ENCODE measurements at regions not wholly inside any gene's neighbourhood (a gene's known extent, or its start where the extent isn't known, plus 50 kb on each side); places are given as distances from the start of the nearest gene placed in this dataset.

GRCh38 chr3:103690536-103690935 lies 1255.7 kb downstream of the ZPLD1 start:
- no peak for DNase-seq

DNA sequence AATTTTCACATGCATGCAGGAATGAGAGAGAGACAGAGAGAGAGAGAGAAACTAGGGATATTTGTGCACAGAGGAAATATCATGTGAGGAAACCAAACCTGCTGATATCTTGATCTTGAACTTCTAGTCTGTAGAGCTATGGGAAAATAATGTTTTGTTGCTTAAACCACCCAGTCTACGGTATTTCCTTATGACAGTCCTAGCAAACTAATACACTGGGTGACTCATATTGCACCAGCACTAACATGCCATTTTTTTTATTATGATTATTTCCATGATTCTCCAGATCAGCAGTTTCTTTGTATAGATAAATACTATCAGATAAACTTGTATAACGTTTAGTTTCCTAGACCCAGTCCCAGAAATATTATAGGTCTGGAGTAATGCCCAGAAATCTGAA lies 1259.0 kb downstream of the ZPLD1 start:
- DNase-seq, result no peak

DNA sequence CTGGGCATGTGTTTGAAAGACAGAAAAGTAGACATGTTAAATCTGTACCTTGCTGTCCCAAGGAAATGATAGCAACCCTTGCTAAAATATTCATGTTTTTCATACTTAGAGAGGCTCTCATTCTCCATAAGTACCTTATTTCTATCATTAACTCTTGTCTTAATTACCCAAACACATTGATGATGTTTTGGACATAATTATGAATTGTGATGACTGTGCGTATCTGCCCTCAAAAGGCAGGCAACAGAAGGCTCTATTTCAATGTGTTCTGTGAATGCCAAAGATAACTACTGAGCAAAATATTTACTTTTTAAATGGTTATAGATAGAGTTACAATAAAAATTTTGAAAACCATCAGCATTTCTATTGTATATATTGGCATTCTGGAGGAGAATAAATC lies 1263.8 kb downstream of the ZPLD1 start:
- DNase-seq, result no peak

DNA sequence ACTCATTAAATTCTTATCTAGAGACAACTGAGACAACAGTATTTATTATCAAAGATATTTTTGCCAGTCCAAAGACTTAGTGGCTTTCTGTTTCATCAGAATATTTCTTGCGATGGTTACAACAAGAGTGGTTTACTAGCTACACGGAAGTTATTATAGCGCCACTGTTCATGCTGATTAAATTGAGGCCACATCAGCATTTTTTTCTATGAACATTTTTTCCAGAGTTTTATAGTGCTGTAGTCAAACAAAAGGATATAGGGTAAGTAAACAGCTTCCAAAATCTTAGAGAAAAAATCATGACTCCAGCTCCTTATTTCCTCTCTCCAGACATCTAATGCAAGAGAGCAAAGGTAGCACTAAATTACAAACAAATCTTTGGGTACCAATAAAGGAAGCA lies 1264.4 kb downstream of the ZPLD1 start:
- no peak for DNase-seq

DNA sequence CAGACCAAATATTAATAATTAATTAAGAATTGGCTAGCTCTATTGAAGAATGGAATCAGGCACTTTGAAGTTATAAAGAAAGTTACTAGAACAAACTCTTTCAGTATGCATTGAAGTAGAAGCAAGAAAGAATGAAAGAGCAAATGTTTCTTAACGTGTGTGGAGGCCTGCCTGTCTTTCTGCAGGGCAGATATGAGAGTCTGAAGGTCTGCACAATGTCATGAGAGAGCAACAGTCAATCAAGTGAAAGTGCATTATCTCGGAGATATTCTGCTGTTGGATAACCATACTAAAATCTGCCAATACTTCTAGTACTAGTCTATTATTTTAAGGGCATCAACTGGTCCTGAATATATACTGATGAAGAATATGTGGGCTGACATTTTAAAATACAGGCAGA lies 1270.8 kb downstream of the ZPLD1 start:
- no peak for DNase-seq

GRCh38 chr3:103706671-103707070 lies 1271.9 kb downstream of the ZPLD1 start:
- no peak for DNase-seq

DNA sequence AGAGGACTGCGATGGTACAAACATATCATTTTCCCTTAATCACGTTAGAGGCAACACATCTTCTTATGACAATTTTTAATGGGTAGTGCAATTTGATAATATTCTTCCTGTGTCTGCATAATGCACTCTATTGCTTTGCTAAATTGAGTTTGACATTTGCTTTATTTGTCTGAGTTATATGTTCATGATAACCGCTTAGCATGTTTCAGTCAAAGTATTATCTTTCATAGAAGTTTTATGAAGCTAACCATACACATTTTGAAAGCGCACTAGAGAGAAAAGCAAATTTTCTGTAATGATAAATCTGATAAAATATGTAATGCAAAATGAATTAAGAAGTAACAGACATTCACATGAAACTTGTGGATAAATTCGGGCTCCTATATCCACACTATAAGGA lies 1276.9 kb downstream of the ZPLD1 start:
- no peak for DNase-seq

- DNase-seq, result peak; percentile 5
Observed at GRCh38 chr3:103712320-103713008, 1277.6 kb downstream of the ZPLD1 start.

GRCh38 chr3:103729547-103729946 lies 1294.7 kb downstream of the ZPLD1 start:
- DNase-seq, result no peak

DNA sequence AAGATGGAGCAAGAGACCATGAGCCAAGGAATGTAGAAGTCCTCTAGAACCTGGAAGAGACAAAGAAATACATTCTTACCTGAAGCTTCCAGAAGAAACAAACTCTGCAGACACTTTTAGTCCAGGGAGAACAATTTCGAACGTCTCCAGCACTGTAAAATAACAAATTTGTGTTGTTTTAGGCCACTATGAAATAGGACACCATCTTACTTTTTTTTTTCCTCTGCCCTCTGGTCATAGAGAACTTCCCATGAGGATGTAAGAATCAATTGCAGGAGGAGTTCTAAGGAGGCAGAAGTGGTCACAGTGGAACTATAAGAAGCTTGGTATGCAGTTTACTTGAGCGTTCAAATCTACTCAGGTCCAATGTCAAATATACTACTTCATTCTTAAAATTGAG lies 1295.9 kb downstream of the ZPLD1 start:
- no peak for DNase-seq

DNA sequence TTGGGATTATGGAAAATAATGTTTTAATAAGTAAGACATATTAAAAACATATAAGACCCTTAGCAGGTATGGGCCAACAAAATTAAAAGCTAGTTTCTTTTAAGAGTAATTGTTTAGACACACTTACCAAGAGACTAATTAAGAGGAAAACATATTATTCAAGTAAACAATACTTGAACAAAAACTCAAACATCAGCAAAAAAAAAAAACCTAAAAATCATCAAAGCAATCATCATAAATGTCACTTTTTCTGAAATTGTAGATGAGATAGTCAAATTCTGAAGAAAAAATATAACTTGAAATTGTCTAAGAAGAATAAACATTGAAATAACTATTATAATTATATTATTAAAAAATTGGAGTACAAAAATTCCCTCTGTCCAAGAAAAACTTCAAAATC lies 1318.2 kb downstream of the ZPLD1 start:
- DNase-seq, result no peak

DNA sequence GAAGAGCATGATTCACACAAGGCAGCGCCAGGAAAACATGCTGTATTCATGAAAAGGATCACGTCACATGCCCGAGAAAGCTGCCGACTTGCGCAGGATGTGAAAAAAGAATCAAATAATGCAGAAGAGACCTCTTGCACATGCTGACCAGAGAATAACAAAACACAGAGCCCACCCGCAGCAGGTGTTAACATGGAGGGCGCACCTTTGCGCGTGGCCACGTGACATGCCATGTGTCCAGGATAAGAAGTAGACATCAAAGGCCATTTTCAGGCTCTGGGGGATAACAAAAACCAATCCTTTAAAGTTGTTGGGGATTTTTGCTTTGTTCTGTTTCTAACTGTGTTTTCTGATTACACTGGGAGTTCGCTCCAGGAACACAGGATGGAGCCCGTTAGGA lies 1332.8 kb downstream of the ZPLD1 start:
- no peak for DNase-seq

DNA sequence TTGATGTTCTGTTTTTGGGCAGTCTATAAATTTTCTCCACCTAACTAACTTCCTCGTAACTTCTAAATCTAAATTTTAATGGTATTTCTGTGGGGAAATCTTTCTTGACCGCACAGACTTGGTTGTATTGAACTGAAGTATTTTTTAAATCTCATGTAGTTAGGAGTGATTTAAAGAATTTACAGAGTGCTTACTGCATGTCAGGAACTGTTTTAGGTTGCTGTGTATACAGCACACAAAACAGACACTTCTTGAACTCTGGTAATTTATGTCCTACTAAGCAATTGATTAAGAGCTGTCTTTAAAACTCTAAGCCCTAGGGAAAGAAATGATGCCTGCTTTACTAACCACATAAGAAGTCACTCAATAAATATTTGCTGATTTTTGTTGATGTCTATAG lies 1350.2 kb downstream of the ZPLD1 start:
- no peak for DNase-seq

DNA sequence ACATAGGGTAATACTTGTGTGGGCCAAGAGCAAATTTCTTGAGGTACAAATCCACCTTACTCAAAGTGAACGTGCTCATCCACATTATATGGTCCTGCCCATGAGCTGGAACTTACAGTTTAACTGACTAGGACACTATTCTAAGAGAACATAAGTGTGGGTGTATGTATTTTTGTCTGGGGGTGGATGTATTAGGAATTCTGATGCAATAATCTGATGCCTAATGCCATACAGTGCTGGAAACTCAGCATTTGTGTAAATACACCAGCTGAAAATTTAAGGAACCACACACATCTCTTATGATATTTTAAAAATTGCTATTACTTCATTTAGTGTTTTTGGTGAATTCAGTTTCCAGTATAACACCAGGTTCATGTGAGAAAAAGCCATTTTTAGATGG lies 1350.7 kb downstream of the ZPLD1 start:
- no peak for DNase-seq

GRCh38 chr3:103786296-103786695 lies 1351.5 kb downstream of the ZPLD1 start:
- DNase-seq, result no peak

DNA sequence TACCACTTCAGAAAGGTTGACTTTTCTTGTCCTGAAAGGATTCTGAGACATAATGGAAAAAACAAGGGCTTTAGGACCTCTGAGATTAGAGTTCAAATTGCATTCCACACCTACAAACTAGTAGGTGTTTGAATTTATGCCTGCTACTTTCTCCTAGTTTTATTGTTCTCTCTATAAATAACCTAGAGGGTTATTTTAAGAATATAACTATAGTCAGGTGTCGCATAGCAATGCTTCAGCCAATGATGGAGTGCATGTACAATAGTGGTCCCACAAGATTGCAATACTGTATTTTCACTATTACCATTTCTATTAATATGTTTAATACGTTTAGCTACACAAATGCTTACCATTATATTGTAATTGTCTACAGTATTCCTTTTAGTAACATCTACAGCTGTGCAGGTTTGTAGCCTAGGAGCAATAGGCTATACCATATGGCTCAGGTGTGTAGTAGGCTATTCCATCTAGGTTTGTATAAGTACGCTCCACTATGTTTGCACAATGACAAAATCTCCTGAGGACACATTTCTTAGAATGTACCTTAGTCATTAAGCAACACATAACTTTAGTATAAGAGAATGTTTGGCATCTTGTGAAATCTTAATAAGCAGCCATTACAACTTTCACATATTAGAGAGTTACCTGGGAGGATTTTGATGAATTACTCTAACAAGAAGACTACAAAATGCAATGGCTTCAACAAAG lies 1352.5 kb downstream of the ZPLD1 start:
- no peak for DNase-seq

GRCh38 chr3:103787879-103788278 lies 1353.1 kb downstream of the ZPLD1 start:
- DNase-seq, result no peak

DNA sequence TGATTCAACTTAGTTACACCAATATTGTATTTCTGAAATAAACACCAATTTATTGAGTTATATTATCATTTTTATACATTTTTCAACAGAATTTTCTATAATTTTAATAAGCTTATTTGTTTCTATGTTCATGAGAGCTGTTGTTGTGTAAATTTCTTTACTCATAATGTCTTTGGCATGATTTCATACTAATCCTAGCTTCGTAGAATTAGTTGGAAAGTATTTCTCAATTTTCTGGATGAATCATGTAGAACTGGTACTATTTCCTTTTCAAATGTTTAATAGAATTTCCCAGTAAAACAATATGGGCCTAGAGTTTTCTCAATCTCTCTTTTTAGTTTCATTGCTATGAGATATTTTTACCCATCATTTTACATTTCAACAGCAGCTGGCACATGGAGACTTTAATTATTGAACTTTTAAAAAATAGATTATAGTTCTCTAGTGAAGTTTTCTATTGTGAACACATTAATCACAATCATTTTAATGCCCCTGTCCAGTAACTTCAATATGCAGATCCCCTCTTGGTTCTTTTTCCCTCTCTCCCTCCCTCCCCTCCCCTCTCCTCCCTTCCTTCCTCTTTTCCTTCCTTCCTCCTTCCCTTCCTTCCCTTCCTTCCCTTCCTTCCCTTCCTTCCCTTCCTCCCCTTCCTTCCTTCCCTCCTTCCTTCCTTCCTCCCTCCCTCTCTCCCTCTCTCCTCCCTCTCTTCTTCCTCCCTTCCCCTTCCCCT lies 1357.1 kb downstream of the ZPLD1 start:
- no peak for DNase-seq

DNA sequence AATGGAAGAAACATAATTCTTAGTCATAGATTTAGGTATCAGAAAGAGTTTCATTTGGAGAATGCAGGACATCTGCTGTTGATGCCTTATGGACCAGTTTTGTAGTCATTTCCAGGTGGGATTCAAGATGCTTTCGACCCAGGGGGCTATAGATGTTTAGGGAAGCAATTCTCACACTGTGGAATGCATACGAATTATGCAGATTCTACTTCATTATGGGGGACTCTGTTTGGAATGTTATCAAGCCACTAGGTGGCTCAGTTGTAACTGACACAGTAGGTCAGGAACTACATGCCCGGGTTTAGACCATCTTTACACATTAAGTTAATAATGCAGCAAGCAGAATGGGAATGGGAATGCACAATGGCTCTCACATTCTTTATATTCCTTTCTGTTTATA lies 1359.8 kb downstream of the ZPLD1 start:
- DNase-seq, result no peak

- no peak for DNase-seq
Observed at GRCh38 chr3:103796068-103796467, 1361.3 kb downstream of the ZPLD1 start.

- DNase-seq, result no peak
Observed at GRCh38 chr3:103803787-103804186, 1369.0 kb downstream of the ZPLD1 start.

GRCh38 chr3:103810167-103810566 lies 1375.4 kb downstream of the ZPLD1 start:
- DNase-seq, result no peak

GRCh38 chr3:103813955-103814354 lies 1379.1 kb downstream of the ZPLD1 start:
- DNase-seq, result no peak

DNA sequence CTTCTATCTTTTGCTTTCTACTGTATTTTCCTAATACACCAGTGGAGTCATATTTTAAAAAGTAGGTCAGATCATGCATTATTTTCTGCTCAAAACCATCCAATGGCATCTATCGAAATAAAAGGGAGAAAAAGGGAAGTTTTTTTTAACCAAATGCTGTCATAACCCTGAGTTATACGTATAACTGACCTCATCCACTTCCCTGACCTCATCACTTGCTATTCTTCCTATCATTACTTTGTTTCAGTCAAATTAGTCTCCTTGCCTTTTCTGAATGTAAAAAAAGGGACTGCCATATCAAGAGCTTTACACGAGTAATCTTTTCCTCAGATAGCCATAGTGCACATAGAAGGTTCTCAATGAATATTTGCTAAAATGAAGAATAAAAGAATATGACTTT lies 1383.6 kb downstream of the ZPLD1 start:
- DNase-seq, result no peak

All from EL (cell line).